Spinal cord (tissue), 9 donors: ENCODE measurements at regions not wholly inside any gene's neighbourhood (a gene's known extent, or its start where the extent isn't known, plus 50 kb on each side); places are given as distances from the start of the nearest gene placed in this dataset.
A peak's percentile ranks its signal among the peaks of the same experiment; 100 is the strongest.

Experiments
- DNase-seq, 6 donors: peaks; one replicate each; pipeline versions ENCODE4 v3.0.0 to v3.0.0-alpha.2; 2013 to 2015; ENCODE audit warnings: low spot score in 6 of 6, low read depth in 4 of 6
- H3K27ac ChIP-seq: one replicate; pipeline ENCODE4 v1.5.1; 2013; ENCODE audit warnings: low read depth, low read length, control low read depth
- H3K27me3 ChIP-seq: one replicate; pipeline ENCODE4 v1.6.1; 2013; ENCODE audit warnings: low read length; ENCODE audit not compliant: control insufficient read depth, insufficient read depth
- H3K36me3 ChIP-seq: one replicate; pipeline ENCODE4 v1.6.1; 2013; ENCODE audit warnings: low read length; ENCODE audit not compliant: control insufficient read depth, insufficient read depth
- H3K4me1 ChIP-seq: one replicate; pipeline ENCODE4 v1.6.1; 2013; ENCODE audit warnings: low read length; ENCODE audit not compliant: control insufficient read depth, insufficient read depth
- H3K4me3 ChIP-seq: one replicate; pipeline ENCODE4 v1.5.1; 2013; ENCODE audit warnings: low read depth, low read length, control low read depth
- H3K9me3 ChIP-seq: one replicate; pipeline ENCODE4 v1.6.1; 2013; ENCODE audit warnings: low read length; ENCODE audit not compliant: control insufficient read depth, insufficient read depth
- WGBS: methylation state at CpG from one replicate; pipeline ENCODE4 v1.1.5; 2013; ENCODE audit warnings: missing lambda C conversion rate; ENCODE audit not compliant: insufficient coverage; 5-methylcytosine and 5-hydroxymethylcytosine counted together
- donor health status: healthy.

DNA sequence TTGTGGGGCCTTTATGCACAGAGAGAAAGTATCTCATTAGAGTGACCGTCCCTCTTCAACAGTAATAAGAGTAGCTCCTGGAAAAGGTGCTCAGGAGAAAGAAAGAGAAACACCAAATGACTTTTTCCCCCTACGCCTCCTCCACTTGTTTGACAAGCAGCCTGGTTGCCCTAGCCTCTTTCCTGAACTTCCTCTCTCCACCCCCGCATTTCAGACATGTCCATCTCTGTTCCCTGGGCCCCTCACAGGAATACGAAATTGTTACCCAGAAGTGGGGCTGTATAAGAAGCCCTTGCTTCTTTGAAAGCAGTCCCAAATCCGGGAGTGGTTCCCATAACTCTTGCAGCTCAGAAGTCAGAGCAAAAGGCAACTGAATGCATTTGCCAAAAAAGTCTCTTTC is 119.6 kb upstream of the ADO start:
- no peak overlapping the region for H3K4me3 ChIP-seq
- no peaks in the 10 kb centered on the region for H3K36me3 ChIP-seq
- H3K27ac ChIP-seq = no peak overlapping the region
- peaks cover 5% of the 10 kb centered on the region for H3K4me1 ChIP-seq
- DNase-seq = no peak
- no peaks in the 10 kb centered on the region for H3K9me3 ChIP-seq
- 45% methylated on average over 4 of the region's 5 CpGs for WGBS
- no peaks in the 10 kb centered on the region for H3K27me3 ChIP-seq

GRCh38 chr10:62687230-62687748 is 117.2 kb upstream of the ADO start:
- no peak overlapping the region for H3K4me3 ChIP-seq
- no peak for DNase-seq
- H3K4me1 ChIP-seq = peaks cover 9% of the 10 kb centered on the region
- no peaks in the 10 kb centered on the region for H3K9me3 ChIP-seq
- no peaks in the 10 kb centered on the region for H3K36me3 ChIP-seq
- no peaks in the 10 kb centered on the region for H3K27me3 ChIP-seq
- H3K27ac ChIP-seq = no peak overlapping the region

GRCh38 chr10:62688971-62689700 is 115.4 kb upstream of the ADO start:
- H3K9me3 ChIP-seq = no peaks in the 10 kb centered on the region
- H3K4me3 ChIP-seq = no peak overlapping the region
- DNase-seq = no peak
- H3K27me3 ChIP-seq = no peaks in the 10 kb centered on the region
- no peaks in the 10 kb centered on the region for H3K36me3 ChIP-seq
- WGBS = 82% methylated on average over 2 of the region's 2 CpGs
- H3K4me1 ChIP-seq = peaks cover 9% of the 10 kb centered on the region
- H3K27ac ChIP-seq = no peak overlapping the region

- Histone ChIP-seq H3K36me3 (no peaks in the 10 kb centered on the region), H3K9me3 (no peaks in the 10 kb centered on the region), H3K4me3 (no peak overlapping the region), H3K27me3 (no peaks in the 10 kb centered on the region), H3K4me1 (peaks cover 5% of the 10 kb centered on the region), H3K27ac (no peak overlapping the region)
- no CpG with 5 or more reads among the region's 5 CpGs for WGBS
- DNase-seq = peak in 1 of 6 donors; percentile 15
Measured at GRCh38 chr10:62689712-62690111, 114.8 kb upstream of the ADO start.

- no peaks in the 10 kb centered on the region for H3K9me3 ChIP-seq
- no peaks in the 10 kb centered on the region for H3K27me3 ChIP-seq
- no CpG with 5 or more reads among the region's 3 CpGs for WGBS
- no peaks in the 10 kb centered on the region for H3K36me3 ChIP-seq
- H3K27ac ChIP-seq = no peak overlapping the region
- no peak overlapping the region for H3K4me3 ChIP-seq
- peaks cover 4% of the 10 kb centered on the region for H3K4me1 ChIP-seq
- DNase-seq = no peak
Measured at GRCh38 chr10:62690703-62691102, 113.8 kb upstream of the ADO start.

DNA sequence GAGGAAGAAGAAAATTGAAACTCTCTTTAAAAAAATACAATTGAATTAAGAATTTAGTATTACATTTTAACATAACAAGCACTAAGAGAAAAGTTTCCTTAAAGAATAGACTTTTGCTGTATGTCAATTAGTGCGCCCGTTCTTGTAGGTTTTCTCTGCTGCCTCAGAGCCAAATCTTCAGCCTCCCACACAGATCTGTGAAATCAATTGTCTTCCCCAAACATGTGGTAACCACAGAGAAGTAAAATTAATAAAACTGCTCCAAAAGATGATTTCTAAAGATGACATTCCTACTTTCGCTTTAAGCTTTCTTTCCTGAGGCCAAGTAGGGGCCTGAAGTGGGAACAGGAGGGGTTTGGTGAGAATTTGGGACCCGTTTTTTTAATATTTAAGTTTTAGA is 113.2 kb upstream of the ADO start:
- no peak overlapping the region for H3K27ac ChIP-seq
- WGBS = 100% methylated on average over 2 of the region's 4 CpGs

GRCh38 chr10:62692085-62692484 is 112.4 kb upstream of the ADO start:
- Histone ChIP-seq H3K4me3 (no peak overlapping the region), H3K4me1 (peaks cover 4% of the 10 kb centered on the region), H3K9me3 (no peaks in the 10 kb centered on the region), H3K27ac (no peak overlapping the region), H3K27me3 (no peaks in the 10 kb centered on the region), H3K36me3 (no peaks in the 10 kb centered on the region)
- 18% methylated on average over 2 of the region's 5 CpGs for WGBS
- DNase-seq = peak in 1 of 6 donors; percentile 3

More for the DNA sequence above, 113.2 kb upstream of the ADO start:
- no peak for DNase-seq
- no peak overlapping the region for H3K4me3 ChIP-seq
- H3K27me3 ChIP-seq = no peaks in the 10 kb centered on the region
- H3K36me3 ChIP-seq = no peaks in the 10 kb centered on the region
- H3K9me3 ChIP-seq = no peaks in the 10 kb centered on the region
- peaks cover 4% of the 10 kb centered on the region for H3K4me1 ChIP-seq

GRCh38 chr10:62693306-62693705 is 111.2 kb upstream of the ADO start:
- Histone ChIP-seq H3K4me1 (peaks cover 4% of the 10 kb centered on the region), H3K27ac (no peak overlapping the region), H3K36me3 (no peaks in the 10 kb centered on the region), H3K9me3 (peaks cover under 1% of the 10 kb centered on the region), H3K4me3 (no peak overlapping the region), H3K27me3 (no peaks in the 10 kb centered on the region)
- no peak for DNase-seq
- no CpG with 5 or more reads among the region's 2 CpGs for WGBS

DNA sequence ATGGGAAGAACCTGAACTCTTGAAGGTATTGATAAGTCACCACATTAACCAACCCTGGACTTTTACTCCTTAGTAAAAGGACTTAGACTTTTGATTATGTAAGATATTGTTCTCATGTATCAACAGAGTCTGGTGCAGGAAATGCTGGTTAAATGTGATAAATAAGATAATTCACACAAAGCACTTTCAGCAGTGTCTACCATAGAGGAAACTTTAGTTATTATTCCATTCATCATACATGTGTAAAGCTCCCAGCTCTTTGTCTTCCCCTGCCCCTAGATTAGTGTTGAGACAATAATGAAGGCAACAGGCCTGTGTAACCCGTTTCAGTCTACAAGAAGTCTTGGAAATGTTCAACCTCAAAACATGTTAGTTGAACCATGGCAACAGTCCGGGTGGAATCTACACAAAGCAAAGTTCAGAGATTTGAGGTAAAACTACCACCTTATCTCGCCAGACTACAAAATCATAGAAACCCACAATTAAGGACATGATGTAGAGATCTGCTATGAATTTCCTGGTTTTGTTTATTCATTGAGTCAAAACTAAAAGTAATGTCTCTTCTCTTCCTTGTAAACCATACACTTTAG is 109.9 kb upstream of the ADO start:
- Histone ChIP-seq H3K4me3 (no peak overlapping the region), H3K9me3 (peaks cover 4% of the 10 kb centered on the region), H3K27ac (no peak overlapping the region), H3K36me3 (no peaks in the 10 kb centered on the region), H3K27me3 (no peaks in the 10 kb centered on the region), H3K4me1 (peaks cover 4% of the 10 kb centered on the region)
- no peak for DNase-seq
- no CpG with 5 or more reads among the region's 3 CpGs for WGBS

- no peaks in the 10 kb centered on the region for H3K27me3 ChIP-seq
- peaks cover 6% of the 10 kb centered on the region for H3K9me3 ChIP-seq
- no peak for DNase-seq
- peaks cover 4% of the 10 kb centered on the region for H3K4me1 ChIP-seq
- no peak overlapping the region for H3K27ac ChIP-seq
- H3K36me3 ChIP-seq = no peaks in the 10 kb centered on the region
- WGBS = 100% methylated on average over 1 of the region's 2 CpGs
- H3K4me3 ChIP-seq = no peak overlapping the region
Measured at GRCh38 chr10:62696798-62697197, 107.7 kb upstream of the ADO start.
